PC-9 (cell line): ENCODE measurements at regions not wholly inside any gene's neighbourhood (a gene's known extent, or its start where the extent isn't known, plus 50 kb on each side); places are given as distances from the start of the nearest gene placed in this dataset.

Experiments
- CTCF ChIP-seq: fragments of 200-600 bp; sonication (generic); conservative IDR thresholded peaks from 2 replicates; pipeline ENCODE4 v1.6.1; 2017; ENCODE audit warnings: mixed run types, antibody characterized with exemption, mild to moderate bottlenecking, moderate library complexity
- EZH2 ChIP-seq: fragments of 200-600 bp; sonication (generic); IDR thresholded peaks from 2 replicates; pipeline ENCODE4 v1.8.0; 2017; ENCODE audit warnings: antibody characterized with exemption, low read depth

DNA sequence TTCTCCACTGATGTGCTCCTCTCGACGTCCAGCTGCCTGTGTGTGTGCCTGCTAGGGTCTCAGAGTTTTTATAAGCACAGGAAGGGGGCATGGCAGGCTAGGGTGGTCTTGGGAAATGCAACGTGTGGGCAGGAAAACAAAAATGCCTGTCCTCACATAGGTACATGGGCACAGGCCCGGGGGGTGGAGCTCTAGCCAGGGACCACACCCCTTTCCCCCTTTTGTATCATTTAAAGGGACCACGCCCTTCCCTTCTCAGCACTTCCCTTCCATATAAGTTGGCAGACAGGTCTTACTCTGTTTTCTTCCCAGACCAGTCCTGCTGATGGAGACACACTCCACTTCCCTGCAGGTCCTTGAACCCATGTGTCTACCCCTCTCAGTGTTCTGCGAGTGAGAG, 645.0 kb downstream of the CBLN2 start:
- no peak for TF ChIP-seq CTCF
- no peak for TF ChIP-seq EZH2
